ENCODE measurements at regions not wholly inside any gene's neighbourhood (a gene's known extent, or its start where the extent isn't known, plus 50 kb on each side); places are given as distances from the start of the nearest gene placed in this dataset.

DNA sequence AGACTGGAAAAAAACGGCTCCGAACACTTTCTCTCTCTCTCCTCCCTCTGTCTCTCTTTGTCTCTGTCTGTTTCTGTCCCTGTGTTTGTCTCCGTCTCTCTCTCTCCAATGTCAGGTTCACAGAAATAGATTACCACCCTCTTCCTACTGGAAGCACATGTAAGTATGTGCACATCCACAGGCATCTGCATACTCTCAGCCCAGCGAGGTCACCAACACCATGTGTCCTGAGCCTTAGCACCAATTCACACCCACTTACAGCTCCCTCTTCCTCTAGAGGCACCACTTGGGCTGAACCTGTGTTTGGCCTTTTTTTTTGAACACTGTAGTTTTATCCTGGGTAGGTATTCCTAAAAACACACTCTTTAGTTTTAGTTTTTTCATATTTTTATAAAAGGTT is 130.5 kb downstream of the ETS2 start:
- TF ChIP-seq, protein P1, sequence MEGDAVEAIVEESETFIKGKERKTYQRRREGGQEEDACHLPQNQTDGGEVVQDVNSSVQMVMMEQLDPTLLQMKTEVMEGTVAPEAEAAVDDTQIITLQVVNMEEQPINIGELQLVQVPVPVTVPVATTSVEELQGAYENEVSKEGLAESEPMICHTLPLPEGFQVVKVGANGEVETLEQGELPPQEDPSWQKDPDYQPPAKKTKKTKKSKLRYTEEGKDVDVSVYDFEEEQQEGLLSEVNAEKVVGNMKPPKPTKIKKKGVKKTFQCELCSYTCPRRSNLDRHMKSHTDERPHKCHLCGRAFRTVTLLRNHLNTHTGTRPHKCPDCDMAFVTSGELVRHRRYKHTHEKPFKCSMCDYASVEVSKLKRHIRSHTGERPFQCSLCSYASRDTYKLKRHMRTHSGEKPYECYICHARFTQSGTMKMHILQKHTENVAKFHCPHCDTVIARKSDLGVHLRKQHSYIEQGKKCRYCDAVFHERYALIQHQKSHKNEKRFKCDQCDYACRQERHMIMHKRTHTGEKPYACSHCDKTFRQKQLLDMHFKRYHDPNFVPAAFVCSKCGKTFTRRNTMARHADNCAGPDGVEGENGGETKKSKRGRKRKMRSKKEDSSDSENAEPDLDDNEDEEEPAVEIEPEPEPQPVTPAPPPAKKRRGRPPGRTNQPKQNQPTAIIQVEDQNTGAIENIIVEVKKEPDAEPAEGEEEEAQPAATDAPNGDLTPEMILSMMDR (conservative IDR thresholded peaks at IDR 0.05; ENCODE audit: low read depth, low read length), result no peak
- TF ChIP-seq EZH2phosphoT487 (IDR thresholded peaks at IDR 0.05; ENCODE audit: borderline replicate concordance, low read length), result no peak
